RPMI8226 (cell line): ENCODE measurements at regions not wholly inside any gene's neighbourhood (a gene's known extent, or its start where the extent isn't known, plus 50 kb on each side); places are given as distances from the start of the nearest gene placed in this dataset.
"Not testable (repeated sequence)": the region's sequence is repeated elsewhere in the genome, so short reads cannot be mapped to it uniquely, and the experiment has no call there.

Experiments
- DNase-seq: peaks from one replicate; pipeline ENCODE4 v3.0.0-alpha.2; 2015

GRCh38 chr4:38442073-38442788 lies 221.8 kb upstream of the KLF3 start:
- no peak for DNase-seq

GRCh38 chr4:38449506-38450174 lies 214.4 kb upstream of the KLF3 start:
- DNase-seq, result no peak

- no peak for DNase-seq
These were observed 212.0 kb upstream of the KLF3 start for GRCh38 chr4:38452009-38452408.

DNA sequence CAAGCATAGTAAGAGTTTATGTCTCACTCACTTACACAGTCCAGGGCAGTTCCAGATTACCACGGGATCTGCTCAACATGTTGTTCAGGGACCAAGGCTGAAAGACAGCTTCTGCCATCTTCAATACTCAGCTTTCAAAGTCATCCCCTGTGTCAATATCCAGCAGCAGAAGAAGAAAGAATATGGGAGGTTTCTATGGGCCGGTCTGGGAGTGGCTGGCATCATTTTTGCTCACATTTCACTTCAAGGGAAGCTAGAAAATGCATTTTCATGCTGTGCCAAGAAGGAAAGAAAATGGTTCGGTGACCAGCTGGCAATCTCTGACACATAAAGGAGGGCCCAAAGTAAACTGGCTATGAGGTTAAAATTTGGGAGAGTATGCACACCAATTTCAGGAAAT lies 211.5 kb upstream of the KLF3 start:
- no peak for DNase-seq

DNA sequence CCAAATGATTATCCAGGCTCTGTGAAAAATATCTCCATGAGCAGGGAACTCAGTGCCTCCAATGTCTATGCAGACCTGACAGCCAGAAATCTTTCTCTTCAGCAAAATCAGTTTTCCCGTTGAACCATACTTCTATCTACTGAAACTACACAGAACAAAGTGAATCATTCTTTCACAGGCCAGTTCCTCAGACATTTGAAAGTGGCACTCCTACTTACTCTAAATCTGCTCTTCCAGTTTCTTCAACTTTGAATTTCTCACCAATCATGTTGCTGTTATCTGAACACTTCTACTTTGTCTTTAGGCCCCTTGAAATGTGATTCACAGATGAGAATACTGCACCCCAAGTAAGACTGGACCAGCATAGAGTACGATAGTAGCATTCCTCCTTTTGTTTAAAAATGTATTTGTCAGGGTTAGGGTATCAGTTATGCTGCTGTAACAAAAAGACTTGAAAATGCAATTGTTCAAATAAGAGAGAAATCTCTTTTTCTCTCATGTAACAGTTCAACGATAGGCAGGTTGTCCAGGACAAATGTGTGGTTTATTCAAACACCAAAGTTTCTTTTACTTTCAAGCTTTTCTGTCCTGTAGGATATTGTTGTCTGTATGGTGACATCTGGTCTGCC lies 210.6 kb upstream of the KLF3 start:
- DNase-seq, result no peak

DNA sequence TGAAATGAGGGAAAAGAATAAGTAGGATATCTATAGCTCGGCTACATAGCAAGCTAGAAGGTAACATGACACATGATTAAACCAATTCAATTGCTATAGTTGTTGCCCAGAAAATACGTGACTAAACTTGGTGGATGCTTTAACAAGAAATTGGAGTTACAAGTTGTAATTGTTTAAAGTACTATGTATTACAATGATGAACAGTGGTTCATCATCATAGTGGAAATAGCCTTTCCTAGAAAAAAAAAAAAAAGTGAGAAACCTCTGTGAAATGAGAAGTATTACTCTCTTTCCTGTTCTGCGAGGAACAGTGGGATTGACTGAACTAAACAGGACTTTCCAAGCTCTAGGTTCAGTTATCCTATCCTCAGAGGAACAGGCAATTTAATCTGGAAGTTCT lies 209.7 kb upstream of the KLF3 start:
- DNase-seq, result no peak

DNA sequence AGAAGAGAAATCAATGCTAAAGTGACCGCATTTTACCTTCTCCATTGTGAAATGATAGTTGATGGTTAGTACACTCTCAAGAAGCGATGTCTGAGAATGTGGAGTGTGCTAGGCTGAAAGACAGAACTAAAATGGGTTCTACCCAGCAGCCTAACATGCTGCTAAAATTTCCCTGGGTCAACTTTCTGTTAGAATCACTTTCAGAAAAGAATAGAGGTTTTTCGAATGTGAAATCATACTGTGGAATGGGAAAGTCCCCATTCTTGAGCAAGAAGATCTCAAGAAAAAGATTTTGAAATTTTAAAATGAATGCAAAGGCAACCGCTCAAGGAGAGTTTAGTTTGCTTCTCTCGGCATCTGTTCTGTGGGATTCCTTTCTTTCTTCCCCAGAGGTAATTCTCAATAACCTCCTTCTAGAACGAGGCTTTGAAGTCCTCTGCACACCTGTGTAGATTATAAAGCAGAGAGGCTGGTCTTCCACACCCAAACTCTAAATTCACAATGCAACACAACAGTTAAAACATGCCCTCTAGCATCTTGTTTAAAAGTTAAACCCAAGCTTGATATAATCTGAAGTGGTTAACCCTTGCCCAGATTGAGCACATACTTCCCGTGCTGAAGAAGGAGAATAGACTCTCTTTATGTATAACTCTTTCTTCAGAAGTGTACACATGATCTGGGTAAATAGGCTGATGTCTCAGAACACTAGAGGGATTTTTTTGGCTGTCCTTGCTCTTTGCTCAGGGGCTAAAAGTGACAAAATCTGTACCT lies 208.7 kb upstream of the KLF3 start:
- DNase-seq, result no peak

- DNase-seq, result no peak
These were observed 207.9 kb upstream of the KLF3 start for GRCh38 chr4:38456096-38456495.

DNA sequence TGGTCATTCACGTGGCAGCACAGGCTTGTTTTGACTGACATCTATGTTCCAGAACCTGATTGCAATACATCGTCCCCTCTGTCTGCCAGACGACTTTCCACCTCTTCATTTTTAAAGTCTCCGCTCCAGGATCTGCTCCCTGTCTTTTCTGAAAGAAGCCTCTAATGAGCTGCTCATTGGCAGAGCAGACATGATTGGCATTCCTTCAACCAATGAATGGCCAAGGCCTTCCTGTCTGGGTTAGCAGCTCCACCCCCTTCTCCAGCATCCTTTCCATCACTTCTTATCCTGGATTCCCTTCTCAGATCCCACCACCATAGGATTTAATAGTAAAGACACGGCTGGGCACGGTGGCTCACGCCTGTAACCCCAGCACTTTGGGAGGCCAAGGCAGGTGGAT lies 202.7 kb upstream of the KLF3 start:
- DNase-seq, result no peak

- DNase-seq, result no peak
These were observed 201.5 kb upstream of the KLF3 start for GRCh38 chr4:38462367-38463055.

- DNase-seq, result no peak
These were observed 200.6 kb upstream of the KLF3 start for GRCh38 chr4:38463268-38463958.

GRCh38 chr4:38464328-38464727 lies 199.7 kb upstream of the KLF3 start:
- DNase-seq, result no peak

GRCh38 chr4:38466401-38466800 lies 197.6 kb upstream of the KLF3 start:
- DNase-seq, result no peak

DNA sequence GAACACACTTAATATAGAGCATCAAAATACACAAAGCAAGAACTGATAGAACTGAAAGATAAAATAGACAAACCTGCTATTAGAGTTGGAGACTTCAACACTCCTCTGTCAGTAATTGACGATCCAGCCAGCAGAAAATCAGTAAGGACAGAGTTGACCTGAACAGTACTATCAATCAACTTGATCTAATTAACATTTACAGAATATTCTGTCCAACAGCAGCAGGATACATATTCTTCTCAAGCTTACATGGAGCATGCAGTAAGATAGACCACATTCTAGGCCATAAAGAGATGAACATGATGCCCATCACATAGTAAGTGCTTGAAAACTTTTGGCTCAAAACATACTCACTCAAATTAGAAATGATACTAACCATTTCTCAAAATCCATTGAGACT lies 196.7 kb upstream of the KLF3 start:
- DNase-seq, result no peak

GRCh38 chr4:38468339-38468866 lies 195.6 kb upstream of the KLF3 start:
- DNase-seq, result no peak

- DNase-seq, result no peak
These were observed 194.6 kb upstream of the KLF3 start for GRCh38 chr4:38469410-38469809.

- DNase-seq, result no peak
These were observed 193.2 kb upstream of the KLF3 start for GRCh38 chr4:38470735-38471262.

- no peak for DNase-seq
These were observed 181.3 kb upstream of the KLF3 start for GRCh38 chr4:38482696-38483095.

- DNase-seq, result not testable (repeated sequence)
These were observed 180.4 kb upstream of the KLF3 start for GRCh38 chr4:38483628-38484027.

DNA sequence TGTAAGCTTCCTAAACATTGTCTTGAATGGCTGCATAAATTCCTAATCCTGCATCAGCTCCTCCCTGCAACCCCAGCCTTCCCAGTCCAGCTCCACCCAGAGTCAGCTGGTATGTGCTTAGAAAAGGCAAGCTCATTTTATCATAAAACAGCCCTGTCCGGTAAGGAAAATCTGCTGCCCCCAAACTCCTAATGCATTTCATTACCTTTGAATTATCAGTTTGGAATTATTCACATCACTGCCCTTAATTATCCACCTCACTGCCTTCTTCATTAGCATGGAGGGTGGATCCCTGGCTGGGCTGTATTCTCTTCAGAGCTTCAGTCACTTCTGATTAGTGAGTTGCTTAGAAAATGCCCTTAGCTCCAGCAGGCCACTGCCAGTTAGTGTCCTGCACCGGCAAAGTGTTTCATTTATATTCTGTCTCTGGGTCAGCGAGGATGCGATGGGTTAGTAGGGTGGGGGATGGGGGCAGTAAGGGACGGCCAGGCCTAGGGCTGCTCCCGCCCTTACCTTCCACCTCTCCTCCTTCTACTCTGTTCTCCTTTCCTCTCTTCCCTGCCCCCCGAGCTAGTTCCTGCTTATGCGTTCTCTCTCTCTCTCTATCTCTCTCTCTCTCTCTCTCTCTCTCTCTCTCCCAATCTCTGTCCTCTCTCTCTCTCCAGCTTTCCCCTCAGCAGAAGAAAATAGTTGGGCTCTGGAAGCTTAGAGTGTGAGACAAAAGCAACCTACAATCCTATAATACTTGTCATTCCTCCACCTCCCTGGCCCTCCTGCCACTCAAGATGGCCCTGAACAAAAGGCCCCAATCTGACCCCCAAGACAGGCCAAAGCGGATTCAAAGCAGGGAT lies 174.8 kb upstream of the KLF3 start:
- DNase-seq, result no peak
